ENCODE measurements at regions not wholly inside any gene's neighbourhood (a gene's known extent, or its start where the extent isn't known, plus 50 kb on each side); places are given as distances from the start of the nearest gene placed in this dataset.

- Mint-ChIP-seq H3K27me3 (ENCODE audit: unreplicated experiment) (no peaks in the 10 kb centered on the region), H3K4me1 (ENCODE audit: low read depth, unreplicated experiment) (no peaks in the 10 kb centered on the region), H3K9me3 (ENCODE audit: unreplicated experiment) (no peaks in the 10 kb centered on the region), H3K27ac (ENCODE audit: unreplicated experiment) (no peak overlapping the region), H3K36me3 (ENCODE audit: unreplicated experiment) (no peaks in the 10 kb centered on the region), H3K4me3 (ENCODE audit: unreplicated experiment) (no peak overlapping the region)
- no peak for TF ChIP-seq CTCF (IDR thresholded peaks at IDR 0.05; ENCODE audit: partially characterized antibody, unreplicated experiment)
- no peak for DNase-seq
Observed at GRCh38 chr12:43648636-43649035, 96.6 kb upstream of the ADAMTS20 start.

GRCh38 chr12:43638806-43639205 lies 86.8 kb upstream of the ADAMTS20 start:
- no peak for TF ChIP-seq CTCF (IDR thresholded peaks at IDR 0.05; ENCODE audit: partially characterized antibody, unreplicated experiment)
- peaks cover 1% of the 10 kb centered on the region for H3K27me3 Mint-ChIP-seq (ENCODE audit: unreplicated experiment)
- no peak for DNase-seq
- no peaks in the 10 kb centered on the region for H3K36me3 Mint-ChIP-seq (ENCODE audit: unreplicated experiment)
- peaks cover 17% of the 10 kb centered on the region for H3K4me1 Mint-ChIP-seq (ENCODE audit: low read depth, unreplicated experiment)
- H3K9me3 Mint-ChIP-seq (ENCODE audit: unreplicated experiment): peaks cover 1% of the 10 kb centered on the region
- H3K27ac Mint-ChIP-seq (ENCODE audit: unreplicated experiment): peak overlapping the region; percentile 67
- peak overlapping the region; percentile 23 for H3K4me3 Mint-ChIP-seq (ENCODE audit: unreplicated experiment)

GRCh38 chr12:43636725-43637463 lies 84.9 kb upstream of the ADAMTS20 start:
- Mint-ChIP-seq H3K4me1 (ENCODE audit: low read depth, unreplicated experiment) (peaks cover 17% of the 10 kb centered on the region), H3K36me3 (ENCODE audit: unreplicated experiment) (no peaks in the 10 kb centered on the region), H3K27ac (ENCODE audit: unreplicated experiment) (no peak overlapping the region), H3K9me3 (ENCODE audit: unreplicated experiment) (peaks cover 1% of the 10 kb centered on the region), H3K4me3 (ENCODE audit: unreplicated experiment) (no peak overlapping the region), H3K27me3 (ENCODE audit: unreplicated experiment) (peaks cover 1% of the 10 kb centered on the region)
- TF ChIP-seq CTCF (IDR thresholded peaks at IDR 0.05; ENCODE audit: partially characterized antibody, unreplicated experiment): no peak
- no peak for DNase-seq

DNA sequence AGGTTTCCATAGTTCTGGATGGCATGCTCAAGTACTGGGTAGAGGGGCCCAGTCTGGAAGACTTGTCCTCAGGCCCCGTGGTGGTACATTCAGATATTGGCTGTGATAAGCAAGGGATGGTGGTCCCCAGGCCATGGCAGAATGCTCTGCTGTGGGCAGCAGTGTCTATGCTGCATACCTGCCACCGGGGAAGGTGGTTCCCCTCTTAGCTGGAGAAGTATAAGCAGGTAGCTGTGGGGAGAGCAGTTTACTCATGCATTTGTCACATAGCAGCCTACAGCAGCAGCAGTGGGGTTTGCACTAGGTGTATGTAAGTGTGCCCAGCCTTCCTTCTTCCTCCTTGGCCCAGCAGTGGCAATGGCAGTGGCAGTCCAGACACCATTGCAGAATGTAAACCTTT lies 69.3 kb upstream of the ADAMTS20 start:
- Mint-ChIP-seq H3K4me3 (ENCODE audit: unreplicated experiment) (no peak overlapping the region), H3K27me3 (ENCODE audit: unreplicated experiment) (no peaks in the 10 kb centered on the region), H3K27ac (ENCODE audit: unreplicated experiment) (no peak overlapping the region), H3K4me1 (ENCODE audit: low read depth, unreplicated experiment) (no peaks in the 10 kb centered on the region), H3K9me3 (ENCODE audit: unreplicated experiment) (peaks cover 2% of the 10 kb centered on the region), H3K36me3 (ENCODE audit: unreplicated experiment) (no peaks in the 10 kb centered on the region)
- no peak for DNase-seq
- TF ChIP-seq CTCF (IDR thresholded peaks at IDR 0.05; ENCODE audit: partially characterized antibody, unreplicated experiment): no peak

GRCh38 chr12:43602738-43603137 lies 50.7 kb upstream of the ADAMTS20 start:
- no peaks in the 10 kb centered on the region for H3K4me1 Mint-ChIP-seq (ENCODE audit: low read depth, unreplicated experiment)
- no peaks in the 10 kb centered on the region for H3K36me3 Mint-ChIP-seq (ENCODE audit: unreplicated experiment)
- DNase-seq: no peak
- H3K27ac Mint-ChIP-seq (ENCODE audit: unreplicated experiment): no peak overlapping the region
- H3K4me3 Mint-ChIP-seq (ENCODE audit: unreplicated experiment): no peak overlapping the region
- no peaks in the 10 kb centered on the region for H3K9me3 Mint-ChIP-seq (ENCODE audit: unreplicated experiment)
- no peaks in the 10 kb centered on the region for H3K27me3 Mint-ChIP-seq (ENCODE audit: unreplicated experiment)
- no peak for TF ChIP-seq CTCF (IDR thresholded peaks at IDR 0.05; ENCODE audit: partially characterized antibody, unreplicated experiment)
